HG02870 (cell line): ENCODE measurements at regions not wholly inside any gene's neighbourhood (a gene's known extent, or its start where the extent isn't known, plus 50 kb on each side); places are given as distances from the start of the nearest gene placed in this dataset.
"Not testable (repeated sequence)": the region's sequence is repeated elsewhere in the genome, so short reads cannot be mapped to it uniquely, and the experiment has no call there.

Experiments
- ATAC-seq: cut with Tn5 transposase; IDR thresholded peaks from one replicate; pipeline ENCODE4 v1.9.1; 2021; ENCODE audit warnings: mild to moderate bottlenecking, moderate library complexity; ENCODE audit not compliant: unreplicated experiment

- ATAC-seq, result no peak
Observed at GRCh38 chr21:23861911-23862504, 1745.3 kb downstream of the MRPL39 start.

GRCh38 chr21:23858878-23859277, 1748.4 kb downstream of the MRPL39 start:
- ATAC-seq, result no peak

- peak; percentile 87 for ATAC-seq
Observed at GRCh38 chr21:23853796-23854379, 1753.4 kb downstream of the MRPL39 start.

DNA sequence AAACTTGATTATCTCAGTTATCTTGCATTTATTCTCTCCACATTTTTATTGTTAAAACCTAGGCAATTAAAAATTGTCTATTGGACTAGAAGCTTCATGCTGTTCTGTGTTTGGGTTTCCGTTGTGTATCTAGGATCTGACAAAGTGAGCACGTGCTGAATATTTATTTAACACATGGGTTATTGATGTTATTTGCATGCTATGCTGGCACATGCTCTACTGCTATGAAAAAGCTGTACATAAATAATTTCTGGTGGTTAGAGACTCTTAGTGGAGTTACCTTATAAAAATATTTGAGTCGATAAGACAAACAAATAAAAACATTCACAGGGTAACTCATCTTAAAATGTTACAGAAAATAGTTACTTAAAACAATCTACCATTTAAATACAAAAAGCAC, 1769.7 kb downstream of the MRPL39 start:
- ATAC-seq, result no peak

DNA sequence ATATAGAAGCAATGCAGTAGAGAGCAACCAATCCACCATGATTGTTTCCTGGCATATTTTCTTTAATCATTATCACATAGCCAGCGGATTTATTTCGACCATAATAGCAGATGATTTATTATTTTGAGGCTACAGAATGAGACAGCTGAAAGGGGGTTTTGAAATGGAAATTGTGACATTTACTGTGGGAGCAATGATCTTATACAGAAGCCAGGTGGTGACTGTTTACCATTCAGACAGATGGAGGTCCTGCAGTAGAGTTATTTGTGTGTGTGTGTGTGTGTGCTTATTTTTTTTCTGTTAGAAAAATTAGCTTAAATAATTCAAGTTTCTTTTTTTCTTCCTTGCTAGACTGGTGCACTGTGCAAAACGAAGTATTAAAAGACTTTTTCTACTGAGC, 1784.5 kb downstream of the MRPL39 start:
- ATAC-seq, result no peak

- no peak for ATAC-seq
Observed at GRCh38 chr21:23817337-23817736, 1789.9 kb downstream of the MRPL39 start.

- ATAC-seq, result no peak
Observed at GRCh38 chr21:23812485-23812884, 1794.8 kb downstream of the MRPL39 start.

- no peak for ATAC-seq
Observed at GRCh38 chr21:23811805-23812204, 1795.5 kb downstream of the MRPL39 start.

DNA sequence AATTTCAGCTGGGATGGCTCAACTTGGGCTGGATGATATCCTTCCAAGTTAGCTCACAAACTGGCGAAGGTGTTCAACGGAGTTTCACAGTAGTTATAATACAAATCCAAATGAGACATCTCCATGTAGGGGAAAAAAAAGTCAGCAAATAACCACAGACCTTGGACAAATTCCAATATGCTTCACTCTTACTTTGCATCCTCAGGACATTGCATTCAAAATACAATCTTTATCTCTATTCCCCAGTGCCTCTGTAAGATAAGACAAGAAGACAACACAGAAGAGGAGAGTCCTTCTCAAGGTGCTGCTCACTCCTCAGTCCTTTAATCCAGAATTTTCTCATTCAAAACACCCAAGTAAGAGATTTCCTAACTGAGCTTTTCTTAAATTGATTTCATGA, 1797.7 kb downstream of the MRPL39 start:
- no peak for ATAC-seq

- ATAC-seq, result not testable (repeated sequence)
Observed at GRCh38 chr21:23806966-23807548, 1800.2 kb downstream of the MRPL39 start.

DNA sequence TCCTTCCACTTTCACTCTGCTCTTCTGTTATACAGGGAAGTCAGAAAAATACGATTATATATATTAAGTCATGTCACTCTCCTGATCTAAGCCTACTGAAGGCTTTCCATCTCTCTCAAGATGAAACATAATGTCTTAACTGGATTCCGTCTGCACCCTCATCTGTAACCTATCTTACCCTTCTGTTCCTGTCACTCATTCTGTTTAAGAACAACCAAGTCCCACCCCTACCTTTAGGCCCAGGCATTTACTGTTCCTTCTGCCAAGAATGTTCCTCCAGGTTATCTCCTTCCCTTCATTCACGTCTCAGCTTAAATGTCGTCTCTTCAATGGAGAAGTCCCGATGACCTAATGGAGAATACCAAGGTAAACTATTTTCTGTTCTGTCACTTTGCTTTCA, 1802.4 kb downstream of the MRPL39 start:
- no peak for ATAC-seq

GRCh38 chr21:23801292-23801691, 1806.0 kb downstream of the MRPL39 start:
- ATAC-seq, result no peak

GRCh38 chr21:23799376-23799775, 1807.9 kb downstream of the MRPL39 start:
- no peak for ATAC-seq

DNA sequence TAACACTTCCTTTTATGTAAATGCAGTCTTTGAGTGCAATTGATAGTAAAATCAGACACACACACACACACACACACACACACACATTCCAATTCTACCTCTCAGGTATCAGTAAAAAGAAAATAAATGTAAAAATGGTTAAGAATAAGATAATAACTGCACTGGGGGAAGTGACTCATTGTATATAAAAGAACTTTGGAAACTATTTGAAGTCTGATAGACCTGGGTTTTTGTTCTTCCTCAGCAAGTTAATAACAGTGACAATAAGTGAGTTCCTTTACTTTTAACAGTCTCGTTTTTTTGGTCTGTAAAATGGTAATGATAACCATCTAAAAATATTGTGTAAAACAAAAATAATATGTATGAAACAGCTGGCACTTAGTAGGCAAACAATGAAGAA, 1815.0 kb downstream of the MRPL39 start:
- no peak for ATAC-seq

GRCh38 chr21:23789864-23790263, 1817.4 kb downstream of the MRPL39 start:
- no peak for ATAC-seq

DNA sequence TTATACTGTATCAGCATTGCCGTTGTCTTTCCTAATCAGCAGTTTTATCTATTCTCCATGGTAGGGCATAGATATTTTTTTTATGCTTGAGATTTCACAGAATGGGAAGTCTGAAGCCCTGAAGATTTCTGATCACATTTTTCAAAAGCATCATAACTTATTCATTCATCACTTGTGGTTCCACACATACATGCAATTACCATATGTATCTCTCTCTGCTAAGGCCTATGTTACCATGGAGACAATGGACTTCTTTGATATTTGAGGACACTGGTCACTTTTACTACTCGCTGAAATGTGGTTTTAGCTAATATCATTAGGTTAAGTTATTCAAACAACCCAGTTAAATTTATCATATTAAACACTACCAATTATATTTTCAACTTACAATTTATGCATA, 1827.0 kb downstream of the MRPL39 start:
- no peak for ATAC-seq

DNA sequence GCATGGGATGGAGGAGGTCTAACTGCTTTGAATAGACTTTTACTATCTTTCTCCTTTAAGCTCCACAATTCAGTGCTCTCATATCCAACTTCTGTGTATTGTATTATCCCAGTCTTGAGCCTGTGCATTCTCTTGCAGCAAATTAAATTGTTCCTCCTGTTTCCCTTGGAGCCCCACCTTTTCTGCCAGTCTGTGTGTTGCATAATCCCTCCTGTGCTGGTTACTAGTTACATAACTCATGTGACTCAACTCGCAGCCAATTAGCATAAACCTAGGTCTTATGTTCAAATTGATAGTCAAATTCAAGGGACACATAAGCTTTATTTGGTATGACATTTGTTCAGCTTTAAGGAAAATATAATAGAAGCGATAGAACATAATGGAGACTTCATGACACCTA, 1863.5 kb downstream of the MRPL39 start:
- ATAC-seq, result no peak

DNA sequence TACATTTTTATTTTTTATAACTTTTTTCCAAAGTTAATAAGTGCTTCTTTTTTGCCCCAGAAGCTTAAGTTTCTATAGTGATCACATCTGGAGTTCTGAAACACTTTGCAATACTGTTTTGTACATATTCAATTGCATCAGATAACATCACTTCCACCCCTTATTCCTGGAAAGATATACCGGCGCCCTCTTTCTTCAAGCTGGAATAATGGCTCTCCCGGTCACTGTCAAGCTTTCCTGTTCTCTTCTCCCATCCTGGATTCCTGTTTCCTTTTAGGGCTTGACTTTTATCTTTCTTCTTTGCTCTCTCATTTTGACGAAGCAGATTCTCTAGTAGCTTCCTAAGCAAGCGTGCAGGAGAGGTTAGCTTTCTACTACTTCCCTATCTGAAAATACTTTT, 1866.8 kb downstream of the MRPL39 start:
- ATAC-seq, result no peak

GRCh38 chr21:23732776-23733175, 1874.5 kb downstream of the MRPL39 start:
- ATAC-seq, result no peak

DNA sequence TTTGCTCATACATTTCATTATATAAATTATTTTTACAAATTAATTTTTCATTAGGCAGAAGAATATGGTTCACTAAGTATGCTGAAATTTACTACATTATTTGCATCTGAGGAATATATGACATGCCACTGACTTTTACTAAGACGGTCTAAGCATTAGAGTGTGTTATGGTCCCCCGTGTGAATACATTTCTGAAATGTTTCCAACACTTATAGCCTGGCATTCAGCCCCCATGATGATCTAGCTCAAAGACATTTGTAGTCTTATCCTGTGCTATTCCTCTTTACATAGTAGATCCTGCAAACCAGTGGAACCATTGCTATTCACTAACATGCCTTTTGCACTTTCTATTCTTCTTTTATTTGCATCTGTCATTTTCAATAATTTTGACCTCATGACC, 1878.0 kb downstream of the MRPL39 start:
- no peak for ATAC-seq

DNA sequence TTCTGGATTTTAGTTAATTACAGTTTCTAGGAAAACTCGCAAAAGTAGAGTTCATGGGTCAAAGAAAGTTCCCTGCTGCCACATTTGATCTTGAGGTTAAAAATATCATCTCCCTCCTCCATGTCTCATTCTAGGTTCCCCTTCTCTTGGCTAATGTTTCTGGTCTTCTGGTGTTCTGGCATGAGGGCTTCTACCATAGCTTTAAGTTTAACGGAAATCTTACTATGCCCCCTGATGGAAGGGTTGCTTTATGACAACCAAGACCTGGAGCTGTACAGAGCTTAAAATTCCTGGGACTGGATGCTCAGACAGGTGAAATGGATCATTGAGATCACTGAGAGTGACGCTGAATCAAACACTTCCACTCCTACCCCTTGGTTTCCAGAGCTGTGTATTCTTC, 1881.7 kb downstream of the MRPL39 start:
- no peak for ATAC-seq

DNA sequence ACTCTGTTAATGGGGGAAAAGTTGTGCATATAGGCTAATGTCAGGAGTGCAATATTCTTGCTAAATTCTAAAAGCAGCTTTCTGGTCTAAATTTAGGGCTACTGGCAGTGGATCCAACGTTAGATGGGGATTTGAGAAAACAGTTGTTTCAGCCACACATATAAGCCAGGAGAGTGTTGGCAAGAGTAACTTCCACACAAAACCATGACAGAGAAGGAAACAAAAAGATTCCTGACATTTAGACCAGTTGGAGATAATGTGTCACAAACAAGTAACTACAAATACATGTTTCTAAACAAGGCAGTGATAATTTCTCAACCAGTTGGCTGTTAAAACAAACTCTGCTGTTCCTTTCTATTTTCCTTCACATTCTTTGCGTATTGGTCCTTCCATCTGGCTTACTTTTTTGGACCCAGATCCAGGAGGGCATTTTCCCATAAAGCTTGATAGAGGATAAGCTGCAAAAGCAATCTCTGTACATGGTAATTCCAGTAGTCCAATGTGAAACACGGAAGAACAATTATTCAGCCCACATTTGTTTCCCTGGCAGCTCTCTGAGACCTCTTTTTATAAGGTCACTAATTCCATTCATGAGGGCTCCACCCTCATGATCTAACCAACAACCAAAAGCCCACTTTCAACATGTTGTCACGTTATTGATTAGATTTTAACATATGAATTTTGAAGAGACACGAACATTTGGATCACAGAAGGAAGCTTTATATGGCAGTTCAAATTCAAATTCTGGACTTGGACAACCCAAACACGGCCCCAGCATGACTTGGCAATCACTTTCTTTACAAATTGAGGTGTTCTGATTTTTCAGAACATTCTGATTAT, 1888.6 kb downstream of the MRPL39 start:
- ATAC-seq, result no peak
